ENCODE measurements at regions not wholly inside any gene's neighbourhood (a gene's known extent, or its start where the extent isn't known, plus 50 kb on each side); places are given as distances from the start of the nearest gene placed in this dataset.

GRCh38 chr18:21162786-21163185, 51.2 kb upstream of the ROCK1 start:
- DNase-seq, result no peak

GRCh38 chr18:21163647-21164547, 52.3 kb upstream of the ROCK1 start:
- no peak for DNase-seq

GRCh38 chr18:21164548-21165095, 53.0 kb upstream of the ROCK1 start:
- DNase-seq, result no peak

- peak; percentile 22 for DNase-seq
Measured at GRCh38 chr18:21167641-21168377, 56.2 kb upstream of the ROCK1 start.

GRCh38 chr18:21168880-21169279, 57.3 kb upstream of the ROCK1 start:
- no peak for DNase-seq

- no peak for DNase-seq
Measured at GRCh38 chr18:21177822-21178221, 64.2 kb upstream of the GREB1L start.

GRCh38 chr18:21179590-21180220, 62.3 kb upstream of the GREB1L start:
- peak; percentile 2 for DNase-seq

- DNase-seq, result no peak
Measured at GRCh38 chr18:21180588-21180987, 61.4 kb upstream of the GREB1L start.

- no peak for DNase-seq
Measured at GRCh38 chr18:21181766-21182165, 60.3 kb upstream of the GREB1L start.

GRCh38 chr18:21183670-21184069, 58.4 kb upstream of the GREB1L start:
- no peak for DNase-seq

GRCh38 chr18:21184396-21184996, 57.5 kb upstream of the GREB1L start:
- no peak for DNase-seq

GRCh38 chr18:21187886-21188285, 54.1 kb upstream of the GREB1L start:
- DNase-seq, result no peak

- DNase-seq, result peak; percentile 3
Measured at GRCh38 chr18:21191596-21192307, 50.3 kb upstream of the GREB1L start.

All from NCI-H510A treated with DMSO at 0.1 percent for 48 hours (cell line).